Astrocyte of the spinal cord (primary cell): ENCODE measurements at regions not wholly inside any gene's neighbourhood (a gene's known extent, or its start where the extent isn't known, plus 50 kb on each side); places are given as distances from the start of the nearest gene placed in this dataset.

Experiments used
- DNase-seq: peaks from one replicate; pipeline ENCODE4 v3.0.0; 2011; ENCODE audit warnings: low read depth, low spot score
- H3K4me3 ChIP-seq: 2 replicates; pipeline ENCODE4 v1.5.1; 2011; ENCODE audit warnings: low read depth, mild to moderate bottlenecking, low read length, moderate library complexity
- CTCF ChIP-seq: IDR thresholded peaks from 2 replicates; pipeline ENCODE4 v1.5.1; 2012; ENCODE audit warnings: low read depth, mild to moderate bottlenecking, low read length, inconsistent platforms
- in situ Hi-C: cut with HindIII; loops from 2 replicates; pipeline ENCODE4 v1.10.0; 2017; ENCODE audit warnings: low sequenced_read_pairs

- H3K4me3 ChIP-seq: no peak overlapping the region
- TF ChIP-seq CTCF: no peak
- in situ Hi-C loops: no loop called here
- no peak for DNase-seq
Observed at GRCh38 chr11:119496469-119496868, 73.5 kb upstream of the THY1 start.

GRCh38 chr11:119493712-119494111 is 70.7 kb upstream of the THY1 start:
- no peak for DNase-seq
- H3K4me3 ChIP-seq: no peak overlapping the region
- in situ Hi-C loops: no loop called here

DNA sequence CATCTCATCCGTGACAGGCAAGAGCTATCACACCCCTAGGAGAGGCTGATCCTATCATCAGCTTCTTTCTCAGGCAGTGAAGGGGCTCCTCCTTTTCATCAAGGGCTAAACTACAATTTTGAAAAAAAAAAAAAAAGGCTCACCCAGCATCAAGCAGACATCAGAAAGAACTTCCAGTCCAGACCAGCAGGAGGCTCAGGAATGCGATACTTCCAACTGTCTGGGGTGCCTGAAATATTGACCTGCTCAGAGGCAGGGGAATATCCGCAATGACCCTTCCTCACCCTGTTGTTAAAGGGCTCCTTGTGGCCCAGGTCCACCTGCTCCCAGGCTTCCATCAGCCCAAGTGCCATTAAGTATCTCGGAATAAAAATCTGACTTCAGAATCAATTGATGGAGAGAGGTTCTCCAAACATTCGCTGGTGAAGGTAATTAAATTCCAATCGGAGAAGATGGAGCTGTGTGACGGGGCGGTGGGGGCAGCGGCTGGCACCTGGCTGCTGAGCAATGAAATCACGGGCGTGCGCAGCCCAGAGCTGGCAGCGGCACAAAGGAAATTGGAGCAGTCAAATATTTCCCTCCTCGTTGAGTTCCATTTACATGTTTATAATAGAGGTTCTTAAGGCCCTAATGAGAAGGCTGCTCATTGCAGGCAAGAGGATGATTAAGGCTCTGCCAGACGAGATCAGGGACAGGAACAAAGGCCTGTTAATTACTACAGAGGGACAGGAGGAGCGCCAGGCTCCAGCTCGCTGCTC is 69.0 kb upstream of the THY1 start:
- in situ Hi-C loops: no loop called here
- TF ChIP-seq CTCF: peak; percentile 50
- H3K4me3 ChIP-seq: no peak overlapping the region
- no peak for DNase-seq

More at GRCh38 chr11:119493712-119494111, 70.7 kb upstream of the THY1 start:
- TF ChIP-seq CTCF: no peak

GRCh38 chr11:119490253-119491006 is 67.5 kb upstream of the THY1 start:
- TF ChIP-seq CTCF: no peak
- H3K4me3 ChIP-seq: no peak overlapping the region
- in situ Hi-C loops: no loop called here
- no peak for DNase-seq

- in situ Hi-C loops: no loop called here
- H3K4me3 ChIP-seq: no peak overlapping the region
- no peak for DNase-seq
- TF ChIP-seq CTCF: no peak
Observed at GRCh38 chr11:119489087-119489486, 66.1 kb upstream of the THY1 start.

- no peak overlapping the region for H3K4me3 ChIP-seq
- no peak for DNase-seq
- in situ Hi-C loops: no loop called here
- TF ChIP-seq CTCF: no peak
Observed at GRCh38 chr11:119488256-119488995, 65.5 kb upstream of the THY1 start.
